Stimulated activated CD4-positive, alpha-beta T cell treated with anti-CD3 and anti-CD28 coated beads, Interleukin-1b, Interleukin-23, amount 100 ng/mL, for 4 hours (primary cell): ENCODE measurements at regions not wholly inside any gene's neighbourhood (a gene's known extent, or its start where the extent isn't known, plus 50 kb on each side); places are given as distances from the start of the nearest gene placed in this dataset.

Experiments used
- DNase-seq, 2 donors: peaks; one replicate each; pipeline ENCODE4 v3.0.0-alpha.2; 2020; ENCODE audit warnings: low read depth in 2 of 2

GRCh38 chr12:67797185-67797741 is 148.7 kb downstream of the DYRK2 start:
- DNase-seq, result no peak

- DNase-seq, result no peak
Observed at GRCh38 chr12:67797753-67798152, 149.2 kb downstream of the DYRK2 start.

- DNase-seq, result no peak
Observed at GRCh38 chr12:67798768-67799167, 150.2 kb downstream of the DYRK2 start.

GRCh38 chr12:67802731-67803130 is 154.2 kb downstream of the DYRK2 start:
- DNase-seq, result no peak

- no peak for DNase-seq
Observed at GRCh38 chr12:67803278-67803993, 154.9 kb downstream of the DYRK2 start.

GRCh38 chr12:67804168-67804567 is 155.6 kb downstream of the DYRK2 start:
- DNase-seq, result peak in 1 of 2 donors; percentile 36

- DNase-seq, result no peak
Observed at GRCh38 chr12:67807814-67808213, 159.3 kb downstream of the DYRK2 start.

GRCh38 chr12:67810166-67810565 is 161.6 kb downstream of the DYRK2 start:
- no peak for DNase-seq

- no peak for DNase-seq
Observed at GRCh38 chr12:67811437-67812361, 163.2 kb downstream of the DYRK2 start.

- no peak for DNase-seq
Observed at GRCh38 chr12:67813456-67813904, 164.9 kb downstream of the DYRK2 start.

GRCh38 chr12:67816269-67816668 is 167.7 kb downstream of the DYRK2 start:
- no peak for DNase-seq

- DNase-seq, result no peak
Observed at GRCh38 chr12:67818459-67818903, 169.9 kb downstream of the DYRK2 start.

GRCh38 chr12:67819902-67820301 is 169.3 kb upstream of the IFNG-AS1 start:
- no peak for DNase-seq

- no peak for DNase-seq
Observed at GRCh38 chr12:67820694-67821093, 168.6 kb upstream of the IFNG-AS1 start.

GRCh38 chr12:67822826-67823225 is 166.4 kb upstream of the IFNG-AS1 start:
- DNase-seq, result no peak

- no peak for DNase-seq
Observed at GRCh38 chr12:67826148-67826547, 163.1 kb upstream of the IFNG-AS1 start.

- DNase-seq, result no peak
Observed at GRCh38 chr12:67826946-67827720, 162.1 kb upstream of the IFNG-AS1 start.

GRCh38 chr12:67827820-67828383 is 161.3 kb upstream of the IFNG-AS1 start:
- peak; percentile 7 to 25 for DNase-seq

GRCh38 chr12:67829896-67830295 is 159.4 kb upstream of the IFNG-AS1 start:
- DNase-seq, result no peak

GRCh38 chr12:67832155-67832554 is 157.1 kb upstream of the IFNG-AS1 start:
- DNase-seq, result no peak

- no peak for DNase-seq
Observed at GRCh38 chr12:67833602-67834001, 155.6 kb upstream of the IFNG-AS1 start.
